ENCODE measurements at regions not wholly inside any gene's neighbourhood (a gene's known extent, or its start where the extent isn't known, plus 50 kb on each side); places are given as distances from the start of the nearest gene placed in this dataset.

GRCh38 chr2:51120754-51121280 is 88.9 kb upstream of the NRXN1 start:
- Histone ChIP-seq H3K36me3 (replicated peaks; ENCODE audit: insufficient read depth, low read depth) (no peaks in the 10 kb centered on the region), H2AFZ (no peak overlapping the region), H3K9me3 (ENCODE audit: low read depth) (no peaks in the 10 kb centered on the region), H3K27me3 (no peaks in the 10 kb centered on the region), H3K9me2 (replicated peaks; ENCODE audit: insufficient read depth) (no peaks in the 10 kb centered on the region), H3K4me2 (no peak overlapping the region), H4K20me1 (ENCODE audit: insufficient read depth, poor library complexity, severe bottlenecking) (no peaks in the 10 kb centered on the region), H3K4me3 (no peak overlapping the region), H3K79me2 (no peaks in the 10 kb centered on the region), H3K4me1 (ENCODE audit: insufficient read depth) (no peaks in the 10 kb centered on the region), H3K27ac (no peak overlapping the region)
- TF ChIP-seq EZH2phosphoT487 (IDR thresholded peaks at IDR 0.05; ENCODE audit: low read depth, severe bottlenecking, unreplicated experiment), result no peak
- TF ChIP-seq EZH2 (IDR thresholded peaks at IDR 0.05; ENCODE audit: borderline replicate concordance), result no peak
- TF ChIP-seq, protein P1, sequence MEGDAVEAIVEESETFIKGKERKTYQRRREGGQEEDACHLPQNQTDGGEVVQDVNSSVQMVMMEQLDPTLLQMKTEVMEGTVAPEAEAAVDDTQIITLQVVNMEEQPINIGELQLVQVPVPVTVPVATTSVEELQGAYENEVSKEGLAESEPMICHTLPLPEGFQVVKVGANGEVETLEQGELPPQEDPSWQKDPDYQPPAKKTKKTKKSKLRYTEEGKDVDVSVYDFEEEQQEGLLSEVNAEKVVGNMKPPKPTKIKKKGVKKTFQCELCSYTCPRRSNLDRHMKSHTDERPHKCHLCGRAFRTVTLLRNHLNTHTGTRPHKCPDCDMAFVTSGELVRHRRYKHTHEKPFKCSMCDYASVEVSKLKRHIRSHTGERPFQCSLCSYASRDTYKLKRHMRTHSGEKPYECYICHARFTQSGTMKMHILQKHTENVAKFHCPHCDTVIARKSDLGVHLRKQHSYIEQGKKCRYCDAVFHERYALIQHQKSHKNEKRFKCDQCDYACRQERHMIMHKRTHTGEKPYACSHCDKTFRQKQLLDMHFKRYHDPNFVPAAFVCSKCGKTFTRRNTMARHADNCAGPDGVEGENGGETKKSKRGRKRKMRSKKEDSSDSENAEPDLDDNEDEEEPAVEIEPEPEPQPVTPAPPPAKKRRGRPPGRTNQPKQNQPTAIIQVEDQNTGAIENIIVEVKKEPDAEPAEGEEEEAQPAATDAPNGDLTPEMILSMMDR (IDR thresholded peaks at IDR 0.05; ENCODE audit: poor library complexity), result no peak
- WGBS (ENCODE audit: low lambda C conversion rate, missing lambda C conversion rate), result 86% methylated on average over 3 of the region's 3 CpGs
- DNase-seq (ENCODE audit: low spot score), result no peak

DNA sequence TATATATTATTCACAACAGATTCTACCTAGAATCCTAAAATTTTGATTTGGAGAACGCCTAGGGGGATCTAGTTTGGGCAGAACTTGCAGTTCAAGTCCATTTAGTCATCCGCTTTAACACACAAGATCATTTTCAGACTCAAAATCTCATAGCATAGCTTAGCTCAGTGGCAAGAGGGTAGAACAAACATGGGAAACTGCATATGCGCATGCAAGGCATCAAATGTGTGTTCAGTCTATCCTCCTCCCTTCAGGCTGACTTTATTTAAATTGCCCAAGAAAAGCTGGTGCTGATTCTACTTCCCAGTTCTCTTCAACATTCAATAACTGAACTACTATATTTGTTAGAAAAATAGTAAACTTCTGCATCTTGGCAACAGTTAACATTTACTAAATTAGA is 79.6 kb upstream of the NRXN1 start:
- DNase-seq (ENCODE audit: low spot score), result no peak

DNA sequence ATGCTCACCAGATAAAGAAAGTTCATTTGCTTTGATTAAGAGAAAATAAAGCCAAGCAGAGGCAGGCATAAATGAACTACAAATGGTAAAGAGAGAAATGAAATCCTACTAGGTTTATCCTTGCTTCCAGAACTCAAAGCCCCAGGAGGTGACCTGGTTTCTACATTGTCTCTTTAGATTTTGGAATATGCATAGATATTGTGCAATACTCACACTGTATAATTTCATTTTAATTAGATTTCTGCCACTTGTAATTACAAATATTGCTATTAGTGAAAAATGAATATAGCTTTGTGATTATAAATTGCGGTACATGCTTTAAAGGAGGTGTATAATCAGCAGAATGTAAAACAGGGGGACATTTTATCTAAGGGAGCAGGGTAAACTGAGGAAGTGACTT is 76.9 kb upstream of the NRXN1 start:
- no peak overlapping the region for H3K27ac ChIP-seq
- no peaks in the 10 kb centered on the region for H3K9me2 ChIP-seq (replicated peaks; ENCODE audit: insufficient read depth)
- no peaks in the 10 kb centered on the region for H3K9me3 ChIP-seq (ENCODE audit: low read depth)
- WGBS (ENCODE audit: low lambda C conversion rate, missing lambda C conversion rate), result 100% methylated on average over 1 of the region's 1 CpG
- no peak for DNase-seq (ENCODE audit: low spot score)
- H3K4me3 ChIP-seq, result no peak overlapping the region
- H3K27me3 ChIP-seq, result no peaks in the 10 kb centered on the region
- no peak for TF ChIP-seq EZH2 (IDR thresholded peaks at IDR 0.05; ENCODE audit: borderline replicate concordance)
- TF ChIP-seq EZH2phosphoT487 (IDR thresholded peaks at IDR 0.05; ENCODE audit: low read depth, severe bottlenecking, unreplicated experiment), result no peak
- TF ChIP-seq, protein P1 (IDR thresholded peaks at IDR 0.05; ENCODE audit: poor library complexity), result no peak
- H3K79me2 ChIP-seq, result no peaks in the 10 kb centered on the region
- H3K4me1 ChIP-seq (ENCODE audit: insufficient read depth), result no peaks in the 10 kb centered on the region
- H2AFZ ChIP-seq, result no peak overlapping the region
- H3K36me3 ChIP-seq (replicated peaks; ENCODE audit: insufficient read depth, low read depth), result no peaks in the 10 kb centered on the region
- no peak overlapping the region for H3K4me2 ChIP-seq
- H4K20me1 ChIP-seq (ENCODE audit: insufficient read depth, poor library complexity, severe bottlenecking), result no peaks in the 10 kb centered on the region

More for the DNA sequence above, 79.6 kb upstream of the NRXN1 start:
- Histone ChIP-seq H3K9me3 (ENCODE audit: low read depth) (no peaks in the 10 kb centered on the region), H3K27ac (no peak overlapping the region), H3K4me1 (ENCODE audit: insufficient read depth) (no peaks in the 10 kb centered on the region), H3K4me2 (no peak overlapping the region), H3K4me3 (no peak overlapping the region), H2AFZ (no peak overlapping the region), H4K20me1 (ENCODE audit: insufficient read depth, poor library complexity, severe bottlenecking) (no peaks in the 10 kb centered on the region), H3K27me3 (no peaks in the 10 kb centered on the region), H3K79me2 (no peaks in the 10 kb centered on the region), H3K9me2 (replicated peaks; ENCODE audit: insufficient read depth) (no peaks in the 10 kb centered on the region), H3K36me3 (replicated peaks; ENCODE audit: insufficient read depth, low read depth) (no peaks in the 10 kb centered on the region)
- TF ChIP-seq, protein P1 (IDR thresholded peaks at IDR 0.05; ENCODE audit: poor library complexity), result no peak
- TF ChIP-seq EZH2phosphoT487 (IDR thresholded peaks at IDR 0.05; ENCODE audit: low read depth, severe bottlenecking, unreplicated experiment) (no peak), EZH2 (IDR thresholded peaks at IDR 0.05; ENCODE audit: borderline replicate concordance) (no peak)
- WGBS (ENCODE audit: low lambda C conversion rate, missing lambda C conversion rate), result 95% methylated on average over 3 of the region's 3 CpGs

- WGBS (ENCODE audit: low lambda C conversion rate, missing lambda C conversion rate), result 47% methylated on average over 2 of the region's 2 CpGs
- H3K27me3 ChIP-seq, result no peaks in the 10 kb centered on the region
- H3K36me3 ChIP-seq (replicated peaks; ENCODE audit: insufficient read depth, low read depth), result no peaks in the 10 kb centered on the region
- no peaks in the 10 kb centered on the region for H3K9me2 ChIP-seq (replicated peaks; ENCODE audit: insufficient read depth)
- no peak for DNase-seq (ENCODE audit: low spot score)
- no peaks in the 10 kb centered on the region for H4K20me1 ChIP-seq (ENCODE audit: insufficient read depth, poor library complexity, severe bottlenecking)
- no peak overlapping the region for H3K4me2 ChIP-seq
- H3K9me3 ChIP-seq (ENCODE audit: low read depth), result no peaks in the 10 kb centered on the region
- H2AFZ ChIP-seq, result no peak overlapping the region
- no peaks in the 10 kb centered on the region for H3K4me1 ChIP-seq (ENCODE audit: insufficient read depth)
- H3K27ac ChIP-seq, result no peak overlapping the region
- no peak overlapping the region for H3K4me3 ChIP-seq
- TF ChIP-seq EZH2phosphoT487 (IDR thresholded peaks at IDR 0.05; ENCODE audit: low read depth, severe bottlenecking, unreplicated experiment) (no peak), EZH2 (IDR thresholded peaks at IDR 0.05; ENCODE audit: borderline replicate concordance) (no peak)
- TF ChIP-seq, protein P1 (IDR thresholded peaks at IDR 0.05; ENCODE audit: poor library complexity), result no peak
- no peaks in the 10 kb centered on the region for H3K79me2 ChIP-seq
Observed at GRCh38 chr2:51107841-51108240, 75.9 kb upstream of the NRXN1 start.
